Upper lobe of left lung (tissue), 6 donors: ENCODE measurements at regions not wholly inside any gene's neighbourhood (a gene's known extent, or its start where the extent isn't known, plus 50 kb on each side); places are given as distances from the start of the nearest gene placed in this dataset.

Experiments used
- ATAC-seq, 2 donors: fragments of 200-7000 bp; cut with Tn5 transposase; one replicate each; pipeline ENCODE4 v1.9.1; 2022; ENCODE audit warnings: mild to moderate bottlenecking in 2 of 2, moderate library complexity in 2 of 2; ENCODE audit not compliant: low FRiP score in 2 of 2
- DNase-seq, 2 donors: peaks; one replicate each; pipeline ENCODE4 v3.0.0-alpha.2; 2019 to 2020
- H3K27ac ChIP-seq, 4 donors: fragments of 200-600 bp; sonication (generic); one replicate each; pipeline ENCODE4 v1.5.1; 2016 to 2019
- H3K27me3 ChIP-seq, 4 donors: fragments of 200-600 bp; sonication (generic); one replicate each; pipeline ENCODE4 v1.5.1; 2017 to 2019
- H3K36me3 ChIP-seq, 4 donors: fragments of 200-600 bp; sonication (generic); one replicate each; pipeline ENCODE4 v1.5.1; 2016 to 2019
- H3K4me1 ChIP-seq, 4 donors: fragments of 200-600 bp; sonication (generic); one replicate each; pipeline ENCODE4 v1.5.1; 2018 to 2019
- H3K4me3 ChIP-seq, 4 donors: fragments of 200-600 bp; sonication (generic); one replicate each; pipeline ENCODE4 v1.5.1; 2017 to 2019; ENCODE audit warnings: mild to moderate bottlenecking in 2 of 4, moderate library complexity in 1 of 4
- H3K9me3 ChIP-seq, 4 donors: fragments of 200-600 bp; sonication (generic); one replicate each; pipeline ENCODE4 v1.5.1; 2018 to 2019
- CTCF ChIP-seq, 6 experiments: fragments of 450-650 bp in 4 of 6; fragments of 200-600 bp in 2 of 6; sonication (generic) in 2 of 6; IDR thresholded peaks; one replicate each; pipeline ENCODE4 v1.5.1; 2016 to 2019; ENCODE audit warnings: antibody characterized with exemption in 6 of 6
- EP300 ChIP-seq, 4 donors: sonication (generic); formaldehyde crosslinking; IDR thresholded peaks; one replicate each; pipeline ENCODE4 v1.5.1; 2017; ENCODE audit warnings: antibody characterized with exemption in 4 of 4, control low read depth in 2 of 4
- POLR2A ChIP-seq, 4 donors: fragments of 450-650 bp; IDR thresholded peaks; one replicate each; pipeline ENCODE4 v1.5.1; 2016 to 2017; ENCODE audit warnings: antibody characterized with exemption in 4 of 4, mild to moderate bottlenecking in 2 of 4
- POLR2AphosphoS5 ChIP-seq, 2 donors: sonication (generic); formaldehyde crosslinking; IDR thresholded peaks; one replicate each; pipeline ENCODE4 v1.5.1; 2017; ENCODE audit warnings: antibody characterized with exemption in 2 of 2
- WGBS, 2 donors: methylation state at CpG; one replicate each; pipeline ENCODE4 v1.1.5; 2017 to 2018; 5-methylcytosine and 5-hydroxymethylcytosine counted together
- donor health status: DM: no; HTN: no; CAD: no; lungs with moderate emphysema.
- donor health status: DM: no; HTN: yes; CAD: no; lungs with severe emphysema.

GRCh38 chr6:44668391-44668930 is 281.0 kb downstream of the CDC5L start:
- H3K27ac ChIP-seq: no peak overlapping the region
- TF ChIP-seq CTCF (IDR thresholded peaks at IDR 0.05) (no peak), EP300 (IDR thresholded peaks at IDR 0.05) (no peak), POLR2AphosphoS5 (IDR thresholded peaks at IDR 0.05) (no peak), POLR2A (IDR thresholded peaks at IDR 0.05) (no peak)
- no peak for DNase-seq
- H3K9me3 ChIP-seq: no peaks in the 10 kb centered on the region
- H3K27me3 ChIP-seq: no peaks in the 10 kb centered on the region
- WGBS, 2 donors: 65 to 72% methylated on average over 8 of the region's 8 CpGs
- H3K4me3 ChIP-seq: no peak overlapping the region
- no peaks in the 10 kb centered on the region for H3K36me3 ChIP-seq
- peaks cover 0 to 3% (median under 1%) of the 10 kb centered on the region in 4 donors for H3K4me1 ChIP-seq
- ATAC-seq: no peak

DNA sequence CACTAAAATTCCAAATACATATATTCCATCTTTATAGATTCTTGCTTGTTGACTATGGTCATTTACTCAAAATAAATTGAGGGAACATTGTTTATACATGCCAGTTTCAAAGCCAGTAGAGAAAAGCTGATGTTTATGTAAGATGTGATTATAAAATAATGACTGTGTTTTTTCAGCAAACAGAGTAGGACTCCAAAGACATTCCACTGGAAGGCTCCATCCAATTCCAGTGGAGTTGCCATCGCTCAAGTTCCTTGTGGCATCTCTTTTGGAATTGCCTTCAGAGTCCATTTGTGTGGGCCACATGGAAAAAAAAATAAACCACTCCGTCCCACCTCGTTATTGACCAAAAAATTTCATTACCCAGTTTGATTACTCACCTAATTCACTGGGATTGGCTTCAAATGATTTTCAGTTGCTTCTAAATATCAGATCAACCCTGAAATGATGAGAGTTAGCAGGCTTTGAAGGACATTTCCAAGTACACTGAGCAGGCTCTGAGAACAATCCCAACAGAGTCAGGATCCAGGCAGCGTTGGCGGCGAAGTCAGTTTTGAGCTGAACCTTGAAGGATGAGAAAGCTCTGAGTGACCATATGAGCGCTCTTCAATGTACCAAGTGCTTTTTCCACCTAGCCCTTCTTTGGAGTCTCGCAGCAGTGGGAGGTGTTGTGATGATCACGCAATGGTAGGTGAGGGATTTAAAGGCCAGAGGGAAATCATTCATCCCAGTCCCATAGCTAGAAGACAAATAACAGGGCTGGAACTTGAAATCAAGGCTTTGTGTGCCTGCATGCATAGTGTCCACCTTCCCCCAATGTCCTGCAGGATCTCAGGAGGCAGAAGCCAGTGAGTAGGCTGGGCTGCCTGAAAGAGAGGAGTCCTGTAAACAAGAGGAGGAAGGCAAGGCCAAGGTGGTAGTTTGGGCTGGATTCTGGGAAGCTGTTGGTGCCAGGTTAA is 281.7 kb downstream of the CDC5L start:
- Histone ChIP-seq H3K9me3 (no peaks in the 10 kb centered on the region), H3K4me3 (no peak overlapping the region), H3K27ac (no peak overlapping the region), H3K36me3 (no peaks in the 10 kb centered on the region), H3K4me1 (no peaks in the 10 kb centered on the region), H3K27me3 (no peaks in the 10 kb centered on the region)
- ATAC-seq (no peak), DNase-seq (peak in 1 of 2 donors; percentile 9)
- no peak for TF ChIP-seq POLR2AphosphoS5 (IDR thresholded peaks at IDR 0.05)
- TF ChIP-seq CTCF (IDR thresholded peaks at IDR 0.05): no peak
- no peak for TF ChIP-seq POLR2A (IDR thresholded peaks at IDR 0.05)
- TF ChIP-seq EP300 (IDR thresholded peaks at IDR 0.05): no peak
- WGBS, 2 donors: 90 to 95% methylated on average over 9 of the region's 9 CpGs

DNA sequence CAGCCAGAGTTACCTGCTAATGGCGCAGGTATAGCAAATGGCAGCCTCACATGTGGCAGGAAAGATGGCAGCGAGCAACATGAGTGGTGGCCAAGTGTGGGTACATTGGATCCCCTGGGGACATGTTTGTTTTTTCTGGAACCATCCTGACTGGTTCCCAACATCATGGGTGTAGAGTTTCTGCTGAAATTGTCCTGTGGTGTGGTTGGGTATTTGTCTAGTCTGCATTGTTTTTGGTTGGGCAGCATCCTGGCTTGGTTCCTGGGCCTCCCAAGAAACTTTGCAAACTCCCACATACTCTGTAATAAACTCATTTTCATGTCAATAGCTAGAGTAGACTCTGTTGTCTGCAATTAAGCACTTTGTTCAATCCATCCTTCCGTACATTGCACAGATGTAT is 282.6 kb downstream of the CDC5L start:
- ATAC-seq: no peak
- no peak overlapping the region for H3K4me3 ChIP-seq
- TF ChIP-seq CTCF (IDR thresholded peaks at IDR 0.05) (no peak), POLR2A (IDR thresholded peaks at IDR 0.05) (no peak), POLR2AphosphoS5 (IDR thresholded peaks at IDR 0.05) (no peak), EP300 (IDR thresholded peaks at IDR 0.05) (no peak)
- DNase-seq: no peak
- no peaks in the 10 kb centered on the region for H3K4me1 ChIP-seq
- H3K27me3 ChIP-seq: no peaks in the 10 kb centered on the region
- 95 to 100% methylated on average over 1 to 3 of the region's 3 CpGs for WGBS, 2 donors
- H3K9me3 ChIP-seq: no peaks in the 10 kb centered on the region
- H3K27ac ChIP-seq: no peak overlapping the region
- no peaks in the 10 kb centered on the region for H3K36me3 ChIP-seq

DNA sequence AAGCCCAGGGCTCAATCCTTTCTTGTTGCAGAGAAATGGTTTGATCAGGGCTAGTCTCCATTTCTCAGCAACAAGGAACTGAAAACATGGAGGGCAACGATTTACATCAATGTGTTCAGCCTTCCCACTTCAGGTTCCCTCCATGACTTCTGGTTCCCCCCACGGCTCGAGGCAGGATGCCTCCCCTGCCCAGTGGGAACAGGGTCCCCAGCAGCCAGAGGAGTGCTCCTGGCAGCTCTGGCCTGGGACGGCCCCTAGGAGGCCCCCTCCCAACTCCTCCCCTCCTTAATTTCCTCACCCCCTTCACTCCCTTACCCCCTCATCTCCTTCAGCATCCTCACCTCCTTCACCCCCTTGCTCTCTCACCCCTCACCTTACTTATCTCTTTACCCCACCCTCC is 283.8 kb downstream of the CDC5L start:
- no peak overlapping the region for H3K27ac ChIP-seq
- H3K27me3 ChIP-seq: no peaks in the 10 kb centered on the region
- no peak overlapping the region for H3K4me3 ChIP-seq
- no peak for TF ChIP-seq CTCF (IDR thresholded peaks at IDR 0.05)
- no peak for TF ChIP-seq POLR2A (IDR thresholded peaks at IDR 0.05)
- TF ChIP-seq POLR2AphosphoS5 (IDR thresholded peaks at IDR 0.05): no peak
- TF ChIP-seq EP300 (IDR thresholded peaks at IDR 0.05): no peak
- WGBS, 2 donors: 68 to 74% methylated on average over 4 of the region's 4 CpGs
- no peak for DNase-seq
- no peaks in the 10 kb centered on the region for H3K9me3 ChIP-seq
- ATAC-seq: no peak
- no peaks in the 10 kb centered on the region for H3K4me1 ChIP-seq
- no peaks in the 10 kb centered on the region for H3K36me3 ChIP-seq
